Stomach (tissue), 8 donors: ENCODE measurements at regions not wholly inside any gene's neighbourhood (a gene's known extent, or its start where the extent isn't known, plus 50 kb on each side); places are given as distances from the start of the nearest gene placed in this dataset.

Experiments used
- DNase-seq, 2 donors: peaks; one replicate each; pipeline versions ENCODE4 v3.0.0 to v3.0.0-alpha.2; 2013 to 2019
- H3K27ac ChIP-seq, 5 donors: fragments of 200-600 bp in 4 of 5; sonication (generic) in 4 of 5; one replicate each; pipeline ENCODE4 v1.5.1; 2013 to 2019; ENCODE audit warnings: mild to moderate bottlenecking in 1 of 5, moderate library complexity in 1 of 5
- H3K27me3 ChIP-seq, 3 donors: fragments of 200-600 bp; sonication (generic); one replicate each; pipeline ENCODE4 v1.5.1; 2017 to 2019; ENCODE audit warnings: mixed run types in 1 of 3
- H3K36me3 ChIP-seq, 4 donors: fragments of 200-600 bp; sonication (generic); 1 replicate in 3 of 4; 2 replicates in 1 of 4; pipeline ENCODE4 v1.5.1; 2016 to 2019
- H3K4me1 ChIP-seq, 4 donors: fragments of 200-600 bp; sonication (generic); one replicate each; pipeline ENCODE4 v1.5.1; 2016 to 2019
- H3K4me3 ChIP-seq, 4 donors: fragments of 200-600 bp; sonication (generic) in 3 of 4; one replicate each; pipeline ENCODE4 v1.5.1; 2016 to 2019; ENCODE audit warnings: mild to moderate bottlenecking in 1 of 4
- H3K9me3 ChIP-seq, 4 donors: fragments of 200-600 bp; sonication (generic); one replicate each; pipeline ENCODE4 v1.5.1; 2016 to 2019
- CTCF ChIP-seq, 7 experiments: fragments of 450-650 bp in 4 of 7; fragments of 200-600 bp in 3 of 7; sonication (generic) in 3 of 7; IDR thresholded peaks; one replicate each; pipeline ENCODE4 v1.5.1; 2016 to 2019; ENCODE audit warnings: antibody characterized with exemption in 7 of 7, control low read depth in 2 of 7, mild to moderate bottlenecking in 1 of 7
- EP300 ChIP-seq: sonication (generic); formaldehyde crosslinking; IDR thresholded peaks from one replicate; pipeline ENCODE4 v1.6.1; 2017; ENCODE audit warnings: antibody characterized with exemption
- POLR2A ChIP-seq, 4 donors: fragments of 450-650 bp; IDR thresholded peaks; one replicate each; pipeline ENCODE4 v1.6.1; 2016; ENCODE audit warnings: antibody characterized with exemption in 4 of 4, control low read depth in 2 of 4, mild to moderate bottlenecking in 1 of 4, moderate library complexity in 1 of 4
- POLR2AphosphoS5 ChIP-seq, 3 donors: sonication (generic); formaldehyde crosslinking; IDR thresholded peaks; one replicate each; pipeline ENCODE4 v1.6.1; 2016; ENCODE audit warnings: antibody characterized with exemption in 3 of 3
- WGBS, 5 donors: extraction: QIAGEN DNeasy Blood & Tissue Kit in 3 of 5; methylation state at CpG; one replicate each; pipeline versions ENCODE4 v1.1.5 to v1.1.7; 2013 to 2018; 5-methylcytosine and 5-hydroxymethylcytosine counted together
- intact Hi-C: fragments of 100-400 bp; cut with DNase I; formaldehyde crosslinking; loops from one replicate; pipeline ENCODE4 v1.15.1; 2023; ENCODE audit warnings: low total_unique reads
- donor health status: healthy with polysubstance abuse.
- donor health status: Bipolar disorder and iron deficiency.
- donor health status: healthy.

DNA sequence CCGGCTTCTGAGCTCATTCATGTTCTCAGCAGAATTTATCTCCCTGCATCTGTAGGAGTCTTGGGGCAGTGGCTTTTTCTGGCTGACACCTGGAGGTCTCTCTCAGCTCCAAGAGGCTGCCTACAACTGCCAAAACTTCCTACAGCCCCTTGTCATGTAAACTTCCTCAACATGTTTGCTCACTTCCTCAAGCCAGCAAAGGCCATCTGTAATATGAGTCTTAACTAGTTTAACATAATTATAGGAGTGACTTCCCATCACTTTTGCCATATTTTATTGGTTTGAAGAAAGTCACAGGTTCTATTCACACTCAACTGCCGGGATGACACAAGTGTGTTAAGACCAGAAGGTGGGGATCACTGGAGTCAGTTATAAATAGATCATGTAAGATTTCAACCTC, 194.0 kb downstream of the VRK1 start:
- no peak overlapping the region for H3K4me3 ChIP-seq
- no peak for DNase-seq
- intact Hi-C loops = no loop called here
- no peaks in the 10 kb centered on the region for H3K4me1 ChIP-seq
- H3K36me3 ChIP-seq = no peaks in the 10 kb centered on the region
- no peak overlapping the region for H3K27ac ChIP-seq
- WGBS, 5 donors = 84 to 97% (median 89%) methylated on average over 1 to 2 of the region's 2 CpGs
- peaks cover 0 to 14% (median 0%) of the 10 kb centered on the region in 4 donors for H3K9me3 ChIP-seq
- TF ChIP-seq EP300 (no peak), POLR2AphosphoS5 (IDR thresholded peaks at IDR 0.05) (no peak), POLR2A (IDR thresholded peaks at IDR 0.05) (no peak), CTCF (IDR thresholded peaks at IDR 0.05) (no peak)
- H3K27me3 ChIP-seq = peaks cover 0 to 6% (median 0%) of the 10 kb centered on the region in 3 donors

- intact Hi-C loops = no loop called here
- Histone ChIP-seq H3K27me3 (peaks cover 0 to 6% (median 0%) of the 10 kb centered on the region in 3 donors), H3K36me3 (no peaks in the 10 kb centered on the region), H3K27ac (no peak overlapping the region), H3K4me3 (no peak overlapping the region), H3K4me1 (no peaks in the 10 kb centered on the region), H3K9me3 (peaks cover 0 to 14% (median 0%) of the 10 kb centered on the region in 4 donors)
- TF ChIP-seq POLR2AphosphoS5 (IDR thresholded peaks at IDR 0.05) = no peak
- no peak for TF ChIP-seq POLR2A (IDR thresholded peaks at IDR 0.05)
- no peak for TF ChIP-seq EP300
- no peak for TF ChIP-seq CTCF (IDR thresholded peaks at IDR 0.05)
- no peak for DNase-seq
- 79 to 84% (median 82%) methylated on average over 6 of the region's 6 CpGs for WGBS, 5 donors
Observed at GRCh38 chr14:96994999-96995398, 197.8 kb downstream of the VRK1 start.

DNA sequence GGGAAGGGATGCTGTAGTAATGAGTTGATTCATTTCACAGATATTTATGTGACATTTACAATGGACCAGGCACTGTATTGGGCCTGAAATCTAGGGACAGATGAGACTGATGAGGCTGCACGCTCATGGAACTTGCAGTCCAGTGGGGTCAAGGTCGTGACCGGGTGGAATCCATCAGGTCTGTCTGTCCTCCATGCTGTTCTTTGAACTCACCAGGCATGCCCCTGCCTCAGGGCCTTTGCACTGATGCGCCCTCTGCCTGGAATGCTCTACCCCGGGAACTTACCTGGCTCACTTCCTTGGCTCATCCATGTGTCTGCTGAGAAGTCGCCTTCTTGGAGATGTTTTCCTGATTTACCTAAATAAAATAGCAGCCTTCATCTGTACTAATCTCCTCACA, 200.1 kb downstream of the VRK1 start:
- DNase-seq = no peak
- TF ChIP-seq CTCF (IDR thresholded peaks at IDR 0.05) (no peak), POLR2AphosphoS5 (IDR thresholded peaks at IDR 0.05) (no peak), EP300 (no peak)
- H3K27me3 ChIP-seq = peaks cover 0 to 6% (median 0%) of the 10 kb centered on the region in 3 donors
- H3K4me3 ChIP-seq = no peak overlapping the region
- no peaks in the 10 kb centered on the region for H3K4me1 ChIP-seq
- H3K27ac ChIP-seq = no peak overlapping the region
- intact Hi-C loops = no loop called here
- H3K9me3 ChIP-seq = peaks cover 0 to 15% (median 0%) of the 10 kb centered on the region in 4 donors
- H3K36me3 ChIP-seq = no peaks in the 10 kb centered on the region
- 75 to 90% (median 83%) methylated on average over 6 of the region's 6 CpGs for WGBS, 5 donors

- WGBS, 5 donors = 82 to 88% (median 84%) methylated on average over 5 of the region's 5 CpGs
Observed at GRCh38 chr14:96997996-96998395, 200.8 kb downstream of the VRK1 start.

More at GRCh38 chr14:96997996-96998395, 200.8 kb downstream of the VRK1 start:
- Histone ChIP-seq H3K27ac (no peak overlapping the region), H3K4me1 (no peaks in the 10 kb centered on the region), H3K4me3 (no peak overlapping the region), H3K27me3 (peaks cover 0 to 6% (median 0%) of the 10 kb centered on the region in 3 donors), H3K36me3 (no peaks in the 10 kb centered on the region), H3K9me3 (peaks cover 0 to 9% (median 0%) of the 10 kb centered on the region in 4 donors)
- intact Hi-C loops = no loop called here
- no peak for DNase-seq
- TF ChIP-seq POLR2A (IDR thresholded peaks at IDR 0.05) = no peak
- TF ChIP-seq POLR2AphosphoS5 (IDR thresholded peaks at IDR 0.05) = no peak
- no peak for TF ChIP-seq CTCF (IDR thresholded peaks at IDR 0.05)
- no peak for TF ChIP-seq EP300
